CD4-positive, CD25-positive, alpha-beta regulatory T cell (primary cell): ENCODE measurements at regions not wholly inside any gene's neighbourhood (a gene's known extent, or its start where the extent isn't known, plus 50 kb on each side); places are given as distances from the start of the nearest gene placed in this dataset.

Source experiments
- ATAC-seq, 2 donors: fragments of 150-1000 bp; cut with Tn5 transposase; one replicate each; pipeline ENCODE4 v1.10.0; 2021; ENCODE audit warnings: low read depth in 2 of 2, moderate number of reproducible peaks in 2 of 2, moderate library complexity in 1 of 2
- DNase-seq, 3 donors: peaks; one replicate each; pipeline versions ENCODE4 v3.0.0 to v3.0.0-alpha.2; 2012 to 2022; ENCODE audit warnings: mixed read lengths in 1 of 3
- H3K27ac ChIP-seq: one replicate; pipeline ENCODE4 v1.7.0; 2013; ENCODE audit warnings: mild to moderate bottlenecking, low read length; ENCODE audit not compliant: insufficient read depth, poor library complexity, severe bottlenecking
- H3K27me3 ChIP-seq: one replicate; pipeline ENCODE4 v1.7.0; 2013; ENCODE audit warnings: low read length; ENCODE audit not compliant: control insufficient read depth, insufficient read depth
- H3K36me3 ChIP-seq: one replicate; pipeline ENCODE4 v1.7.0; 2013; ENCODE audit warnings: mild to moderate bottlenecking, low read length, moderate library complexity; ENCODE audit not compliant: control insufficient read depth, insufficient read depth
- H3K4me1 ChIP-seq: 2 replicates; pipeline ENCODE4 v1.7.0; 2013; ENCODE audit warnings: mild to moderate bottlenecking, low read length; ENCODE audit not compliant: insufficient read depth, control insufficient read depth, poor library complexity, severe bottlenecking
- H3K4me3 ChIP-seq: one replicate; pipeline ENCODE4 v1.7.0; 2013; ENCODE audit warnings: low read depth, mild to moderate bottlenecking, low read length, moderate library complexity
- H3K9me3 ChIP-seq, 2 experiments: 1 replicate in 1 of 2; 2 replicates in 1 of 2; pipeline ENCODE4 v1.7.0; 2013; ENCODE audit warnings: low read length in 2 of 2, mild to moderate bottlenecking in 1 of 2, moderate library complexity in 1 of 2; ENCODE audit not compliant: control insufficient read depth in 2 of 2
- H3K27ac Mint-ChIP-seq, 3 donors: one replicate each; pipeline ENCODE4 v1.8.0; 2020 to 2022; ENCODE audit warnings: mild to moderate bottlenecking in 3 of 3, mixed read lengths in 3 of 3, moderate library complexity in 2 of 3
- H3K27me3 Mint-ChIP-seq: one replicate; pipeline ENCODE4 v1.8.0; 2022; ENCODE audit warnings: mild to moderate bottlenecking, mixed read lengths
- H3K36me3 Mint-ChIP-seq: one replicate; pipeline ENCODE4 v1.8.0; 2020; ENCODE audit warnings: mixed read lengths
- H3K4me1 Mint-ChIP-seq, 4 donors: one replicate each; pipeline ENCODE4 v1.8.0; 2020 to 2022; ENCODE audit warnings: mixed read lengths in 4 of 4, mild to moderate bottlenecking in 1 of 4
- H3K4me3 Mint-ChIP-seq, 4 donors: one replicate each; pipeline ENCODE4 v1.8.0; 2020 to 2022; ENCODE audit warnings: mild to moderate bottlenecking in 4 of 4, mixed read lengths in 4 of 4, moderate library complexity in 3 of 4
- H3K9me3 Mint-ChIP-seq, 7 donors: one replicate each; pipeline ENCODE4 v1.8.0; 2020 to 2022; ENCODE audit warnings: mixed read lengths in 7 of 7, mild to moderate bottlenecking in 3 of 7, moderate library complexity in 2 of 7

DNA sequence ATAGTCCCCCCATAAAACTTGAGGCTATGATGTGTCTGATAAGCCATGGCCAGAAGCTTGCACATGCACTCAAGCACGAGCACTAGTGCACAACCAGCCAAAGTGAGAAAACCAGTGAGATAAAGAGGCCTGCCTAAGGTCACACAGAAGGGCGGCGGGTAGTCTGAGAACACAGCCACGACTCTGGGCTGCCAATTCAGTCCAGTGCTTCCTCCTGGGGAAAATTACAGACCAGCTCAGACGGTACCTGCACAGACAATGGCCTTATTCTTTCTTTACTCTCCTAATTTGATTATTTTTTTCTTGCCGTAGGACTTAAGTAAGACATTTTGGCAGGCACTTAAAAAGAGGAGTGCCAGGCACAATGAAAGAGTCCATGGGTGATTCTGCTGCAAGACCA lies 533.2 kb upstream of the FAT1 start:
- Histone ChIP-seq H3K27ac (no peak overlapping the region), H3K27me3 (no peaks in the 10 kb centered on the region), H3K9me3 (no peaks in the 10 kb centered on the region), H3K36me3 (no peaks in the 10 kb centered on the region), H3K4me1 (no peaks in the 10 kb centered on the region), H3K4me3 (no peak overlapping the region)
- Mint-ChIP-seq H3K4me1 (no peaks in the 10 kb centered on the region), H3K9me3 (peaks cover 0 to 12% (median 7%) of the 10 kb centered on the region in 7 donors), H3K27me3 (no peaks in the 10 kb centered on the region), H3K4me3 (no peak overlapping the region), H3K36me3 (no peaks in the 10 kb centered on the region), H3K27ac (no peak overlapping the region)
- no peak for DNase-seq
- no peak for ATAC-seq

GRCh38 chr4:187258651-187259401 lies 535.2 kb upstream of the FAT1 start:
- no peak overlapping the region for H3K27ac ChIP-seq
- H3K4me3 Mint-ChIP-seq: no peak overlapping the region
- no peaks in the 10 kb centered on the region for H3K9me3 ChIP-seq
- H3K4me3 ChIP-seq: no peak overlapping the region
- ATAC-seq: no peak
- no peaks in the 10 kb centered on the region for H3K27me3 Mint-ChIP-seq
- H3K4me1 Mint-ChIP-seq: no peaks in the 10 kb centered on the region
- H3K9me3 Mint-ChIP-seq: peaks cover 0 to 11% (median 6%) of the 10 kb centered on the region in 7 donors
- H3K27me3 ChIP-seq: no peaks in the 10 kb centered on the region
- H3K36me3 Mint-ChIP-seq: no peaks in the 10 kb centered on the region
- no peaks in the 10 kb centered on the region for H3K4me1 ChIP-seq
- DNase-seq: no peak
- H3K27ac Mint-ChIP-seq: no peak overlapping the region
- no peaks in the 10 kb centered on the region for H3K36me3 ChIP-seq

DNA sequence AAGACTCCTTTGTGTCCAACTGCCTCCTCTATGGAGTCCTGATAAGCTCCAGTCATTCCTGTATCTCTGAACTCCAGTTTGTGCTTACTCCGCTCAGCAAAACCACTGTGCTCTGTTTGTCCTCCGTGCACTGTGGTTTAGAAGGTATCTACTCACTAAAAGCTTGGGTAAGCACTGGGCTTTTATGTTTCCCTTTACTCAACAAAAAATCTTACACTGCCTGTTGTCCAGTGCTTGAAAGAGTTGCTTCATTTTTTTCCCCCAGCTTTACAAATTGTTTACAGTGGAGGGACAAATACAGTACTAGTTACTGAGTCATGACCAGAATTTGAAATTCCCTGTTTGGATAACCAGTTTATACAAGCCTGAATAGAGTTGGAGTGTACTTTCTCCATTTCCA lies 545.3 kb upstream of the FAT1 start:
- Histone ChIP-seq H3K9me3 (peaks cover 0 to 4% of the 10 kb centered on the region in 2 experiments), H3K4me3 (no peak overlapping the region), H3K27ac (no peak overlapping the region), H3K36me3 (no peaks in the 10 kb centered on the region), H3K27me3 (no peaks in the 10 kb centered on the region), H3K4me1 (no peaks in the 10 kb centered on the region)
- Mint-ChIP-seq H3K9me3 (peaks cover 0 to 7% (median 4%) of the 10 kb centered on the region in 7 donors), H3K4me1 (no peaks in the 10 kb centered on the region), H3K4me3 (no peak overlapping the region), H3K27ac (no peak overlapping the region), H3K27me3 (no peaks in the 10 kb centered on the region), H3K36me3 (no peaks in the 10 kb centered on the region)
- ATAC-seq (no peak), DNase-seq (no peak)

GRCh38 chr4:187270154-187270553 lies 546.5 kb upstream of the FAT1 start:
- H3K27me3 ChIP-seq: no peaks in the 10 kb centered on the region
- Mint-ChIP-seq H3K4me3 (no peak overlapping the region), H3K9me3 (peaks cover 0 to 7% (median 2%) of the 10 kb centered on the region in 7 donors), H3K36me3 (no peaks in the 10 kb centered on the region), H3K4me1 (no peaks in the 10 kb centered on the region), H3K27me3 (no peaks in the 10 kb centered on the region), H3K27ac (no peak overlapping the region)
- no peaks in the 10 kb centered on the region for H3K36me3 ChIP-seq
- no peak overlapping the region for H3K27ac ChIP-seq
- no peaks in the 10 kb centered on the region for H3K4me1 ChIP-seq
- no peak for DNase-seq
- no peak for ATAC-seq
- H3K9me3 ChIP-seq: peaks cover 0 to 4% of the 10 kb centered on the region in 2 experiments
- no peak overlapping the region for H3K4me3 ChIP-seq

DNA sequence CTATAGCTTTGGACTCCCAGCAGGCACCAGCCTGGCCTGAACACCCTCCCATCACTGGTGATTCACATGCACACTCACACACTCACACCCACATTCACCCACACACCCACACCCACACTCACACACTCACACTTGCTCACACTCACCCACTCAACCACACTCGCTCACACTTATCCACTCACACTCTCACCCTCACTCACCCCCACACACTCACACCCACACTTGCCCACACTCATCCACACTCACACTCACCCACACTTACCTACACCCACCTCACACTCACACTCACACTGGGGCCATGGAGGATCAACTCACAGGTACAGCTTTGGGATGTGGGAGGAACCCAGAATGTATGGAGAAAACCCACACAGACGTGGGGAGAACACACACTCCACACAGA lies 548.2 kb upstream of the FAT1 start:
- no peak overlapping the region for H3K4me3 Mint-ChIP-seq
- H3K27ac Mint-ChIP-seq: no peak overlapping the region
- H3K27ac ChIP-seq: no peak overlapping the region
- no peak overlapping the region for H3K4me3 ChIP-seq
- no peaks in the 10 kb centered on the region for H3K36me3 Mint-ChIP-seq
- H3K9me3 Mint-ChIP-seq: peaks cover 0 to 8% (median 2%) of the 10 kb centered on the region in 7 donors
- DNase-seq (no peak), ATAC-seq (no peak)
- no peaks in the 10 kb centered on the region for H3K4me1 ChIP-seq
- no peaks in the 10 kb centered on the region for H3K9me3 ChIP-seq
- H3K27me3 Mint-ChIP-seq: no peaks in the 10 kb centered on the region
- H3K36me3 ChIP-seq: no peaks in the 10 kb centered on the region
- no peaks in the 10 kb centered on the region for H3K27me3 ChIP-seq
- no peaks in the 10 kb centered on the region for H3K4me1 Mint-ChIP-seq

DNA sequence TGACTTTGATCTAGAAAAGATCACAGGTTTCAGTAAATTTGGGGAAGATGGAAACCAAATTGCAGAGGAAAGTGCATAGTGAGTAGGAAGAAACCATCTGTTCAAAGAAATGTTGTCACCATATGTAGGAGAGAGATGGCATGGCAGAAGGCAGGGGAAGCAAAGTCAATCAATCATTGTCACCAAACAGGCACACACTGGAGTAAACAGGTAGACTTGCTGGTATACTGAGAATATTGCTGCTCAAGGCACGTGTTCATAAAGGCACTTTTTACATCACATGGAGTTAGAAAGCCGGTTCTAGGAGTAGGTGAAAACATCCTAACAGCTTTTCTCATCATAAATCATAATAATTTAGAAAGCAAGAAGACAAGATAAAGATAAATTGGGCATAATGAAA lies 550.5 kb upstream of the FAT1 start:
- Mint-ChIP-seq H3K27me3 (peaks cover 5% of the 10 kb centered on the region), H3K4me1 (no peaks in the 10 kb centered on the region), H3K27ac (no peak overlapping the region), H3K4me3 (no peak overlapping the region), H3K9me3 (peaks cover 0 to 20% (median 3%) of the 10 kb centered on the region in 7 donors), H3K36me3 (no peaks in the 10 kb centered on the region)
- H3K9me3 ChIP-seq: no peaks in the 10 kb centered on the region
- H3K27me3 ChIP-seq: no peaks in the 10 kb centered on the region
- H3K4me1 ChIP-seq: no peaks in the 10 kb centered on the region
- H3K4me3 ChIP-seq: no peak overlapping the region
- ATAC-seq (no peak), DNase-seq (no peak)
- H3K36me3 ChIP-seq: no peaks in the 10 kb centered on the region
- H3K27ac ChIP-seq: no peak overlapping the region

DNA sequence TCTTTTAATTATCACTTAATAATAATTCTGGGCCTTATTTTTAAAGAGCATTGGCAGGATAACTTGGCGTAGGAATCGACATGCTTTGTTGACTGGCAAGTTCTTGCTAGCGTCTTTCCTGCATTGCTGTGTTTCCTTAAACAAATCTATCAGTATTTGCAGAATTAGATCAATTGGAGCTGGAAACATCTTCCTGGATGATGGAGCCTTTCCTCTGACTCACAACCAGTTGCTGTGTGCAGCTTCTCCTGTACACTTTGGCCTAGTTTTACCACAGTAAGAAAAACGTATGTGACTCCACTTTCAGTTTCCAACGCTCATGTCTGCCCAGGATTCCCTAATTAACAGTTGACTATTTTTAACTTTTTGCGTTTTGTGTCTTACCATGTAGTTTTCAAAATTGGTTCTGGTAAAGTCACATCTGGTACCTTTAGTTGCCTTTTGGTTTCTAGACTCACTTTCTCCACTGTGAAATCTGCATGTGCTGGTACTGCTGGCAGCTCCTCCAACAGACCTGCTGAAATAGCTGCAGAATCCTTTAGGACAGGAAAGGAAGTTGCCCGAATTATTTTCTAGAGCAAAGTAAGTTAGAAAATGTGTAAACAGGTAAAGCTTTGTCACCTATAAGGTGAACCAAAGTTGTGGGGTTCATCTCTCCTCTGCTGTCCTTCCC lies 553.2 kb upstream of the FAT1 start:
- ATAC-seq: no peak
- Mint-ChIP-seq H3K9me3 (peaks cover 1 to 23% (median 6%) of the 10 kb centered on the region in 7 donors), H3K4me1 (no peaks in the 10 kb centered on the region), H3K36me3 (no peaks in the 10 kb centered on the region), H3K4me3 (no peak overlapping the region), H3K27me3 (peaks cover 5% of the 10 kb centered on the region), H3K27ac (no peak overlapping the region)
- Histone ChIP-seq H3K4me3 (no peak overlapping the region), H3K27me3 (no peaks in the 10 kb centered on the region), H3K9me3 (peaks cover 0 to 2% of the 10 kb centered on the region in 2 experiments), H3K27ac (no peak overlapping the region), H3K36me3 (no peaks in the 10 kb centered on the region), H3K4me1 (no peaks in the 10 kb centered on the region)
- no peak for DNase-seq
